GM19372 (cell line): ENCODE measurements at regions not wholly inside any gene's neighbourhood (a gene's known extent, or its start where the extent isn't known, plus 50 kb on each side); places are given as distances from the start of the nearest gene placed in this dataset.
"Not testable (repeated sequence)": the region's sequence is repeated elsewhere in the genome, so short reads cannot be mapped to it uniquely, and the experiment has no call there.

Source experiments
- ATAC-seq: cut with Tn5 transposase; IDR thresholded peaks from one replicate; pipeline ENCODE4 v1.9.1; 2021; ENCODE audit warnings: mild to moderate bottlenecking, low read depth, moderate library complexity; ENCODE audit not compliant: unreplicated experiment

DNA sequence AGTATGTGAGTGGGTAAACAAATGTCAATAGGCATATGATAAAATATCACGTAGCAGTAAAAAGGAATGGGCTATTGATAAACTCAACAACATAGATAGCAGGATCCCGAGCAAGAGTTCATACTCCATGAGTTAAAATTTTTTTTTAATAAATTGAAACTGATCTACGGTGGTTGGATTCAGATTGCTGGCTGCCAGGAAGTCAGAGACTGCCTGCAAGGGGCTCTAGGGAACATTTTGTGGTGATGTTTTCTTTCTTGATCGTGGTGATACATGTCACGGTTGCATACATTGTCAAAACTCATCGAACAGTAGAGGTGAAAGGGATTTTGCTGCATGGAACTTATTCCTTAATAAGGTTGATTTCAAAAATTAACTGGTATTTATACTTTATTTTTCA is 62.6 kb upstream of the WNT7B start:
- no peak for ATAC-seq

DNA sequence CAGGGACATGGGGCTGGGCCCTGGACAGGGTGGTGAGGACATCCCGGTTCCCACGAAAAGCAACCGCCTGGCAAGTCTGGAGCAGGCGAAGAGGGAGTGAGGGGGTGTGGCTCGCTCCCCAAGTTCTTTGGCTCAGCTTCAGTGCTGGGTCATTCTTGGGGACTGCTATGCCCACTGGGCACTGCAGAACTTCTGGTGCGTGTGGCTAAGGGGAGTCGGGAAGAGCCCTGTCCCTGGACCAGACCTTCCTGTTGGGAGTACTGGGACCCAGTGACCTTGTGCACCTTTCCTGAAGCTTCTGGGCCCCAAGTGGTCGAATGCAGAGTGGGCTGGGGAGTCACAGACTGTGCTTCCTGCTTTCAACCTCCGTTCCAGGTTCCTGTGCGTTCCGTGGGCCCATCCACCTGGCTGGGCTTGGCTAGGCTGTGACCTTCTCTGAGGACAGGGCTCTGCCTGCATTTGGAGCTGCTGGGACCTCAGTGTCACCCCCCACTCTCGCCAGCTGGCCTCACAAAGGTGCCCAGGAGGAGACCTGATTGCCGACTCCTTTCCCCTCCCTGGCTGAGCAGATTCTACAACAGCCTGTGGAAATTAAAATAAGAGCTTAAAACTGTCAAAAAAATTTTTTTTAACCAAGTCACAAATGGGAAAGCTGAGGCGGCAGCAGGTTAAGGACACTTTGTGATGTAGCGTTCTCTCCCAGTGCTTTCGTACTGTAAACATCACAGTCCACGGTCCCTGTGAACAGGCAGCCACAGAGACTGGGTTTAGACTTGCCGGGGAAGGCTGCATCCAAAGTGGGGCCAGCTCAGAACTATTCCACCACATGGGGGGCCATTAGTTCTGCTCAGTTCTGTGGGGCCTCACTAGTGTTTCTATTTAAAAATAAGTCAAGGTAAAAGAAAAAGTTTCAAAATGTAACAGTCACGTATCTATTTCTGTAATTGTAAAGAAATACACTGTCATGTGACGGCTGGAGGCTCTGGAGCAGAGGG is 63.8 kb upstream of the WNT7B start:
- ATAC-seq: no peak

DNA sequence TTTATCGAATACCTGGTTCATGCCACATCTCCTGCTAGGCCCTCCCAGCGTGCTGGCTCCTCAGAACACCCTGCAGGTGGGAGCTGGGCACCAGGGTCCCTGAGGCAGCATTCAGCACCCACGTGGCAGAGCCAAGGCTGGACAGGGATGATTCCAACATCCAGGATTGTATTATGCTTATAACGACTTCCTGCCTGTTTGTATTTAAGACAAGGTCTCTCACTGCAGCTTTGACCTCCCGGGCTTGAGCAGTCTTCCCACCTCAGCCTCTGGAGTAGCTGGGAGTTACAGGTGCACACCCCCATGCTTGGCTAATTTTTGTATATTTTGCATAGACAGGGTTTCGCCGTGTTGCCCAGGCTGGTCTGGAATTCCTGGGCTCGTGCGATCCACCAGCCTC is 64.7 kb upstream of the WNT7B start:
- ATAC-seq: no peak

DNA sequence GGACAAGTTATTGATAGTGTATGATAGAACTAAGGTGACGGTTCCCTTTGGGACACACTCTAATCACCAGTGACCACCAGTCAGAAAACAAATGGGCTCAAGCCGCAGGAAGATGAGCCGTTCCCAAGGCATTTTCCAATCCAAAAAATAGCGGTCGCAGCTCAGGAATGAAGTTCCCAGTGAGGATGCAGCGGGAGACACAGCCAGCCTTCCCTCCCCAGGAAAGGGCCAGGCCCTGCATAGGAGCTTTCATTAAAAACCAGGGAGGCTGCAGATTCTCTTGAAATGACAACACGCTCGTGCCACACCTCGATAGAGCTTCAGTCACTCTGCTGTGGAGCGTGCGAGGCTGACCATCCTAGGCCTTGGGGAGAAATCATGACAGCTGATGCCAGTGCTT is 65.8 kb upstream of the WNT7B start:
- no peak for ATAC-seq

GRCh38 chr22:46043339-46043738 is 66.4 kb upstream of the WNT7B start:
- no peak for ATAC-seq

- ATAC-seq: no peak
Observed at GRCh38 chr22:46043816-46044620, 67.1 kb upstream of the WNT7B start.

GRCh38 chr22:46044621-46045458 is 67.9 kb upstream of the WNT7B start:
- ATAC-seq: no peak

DNA sequence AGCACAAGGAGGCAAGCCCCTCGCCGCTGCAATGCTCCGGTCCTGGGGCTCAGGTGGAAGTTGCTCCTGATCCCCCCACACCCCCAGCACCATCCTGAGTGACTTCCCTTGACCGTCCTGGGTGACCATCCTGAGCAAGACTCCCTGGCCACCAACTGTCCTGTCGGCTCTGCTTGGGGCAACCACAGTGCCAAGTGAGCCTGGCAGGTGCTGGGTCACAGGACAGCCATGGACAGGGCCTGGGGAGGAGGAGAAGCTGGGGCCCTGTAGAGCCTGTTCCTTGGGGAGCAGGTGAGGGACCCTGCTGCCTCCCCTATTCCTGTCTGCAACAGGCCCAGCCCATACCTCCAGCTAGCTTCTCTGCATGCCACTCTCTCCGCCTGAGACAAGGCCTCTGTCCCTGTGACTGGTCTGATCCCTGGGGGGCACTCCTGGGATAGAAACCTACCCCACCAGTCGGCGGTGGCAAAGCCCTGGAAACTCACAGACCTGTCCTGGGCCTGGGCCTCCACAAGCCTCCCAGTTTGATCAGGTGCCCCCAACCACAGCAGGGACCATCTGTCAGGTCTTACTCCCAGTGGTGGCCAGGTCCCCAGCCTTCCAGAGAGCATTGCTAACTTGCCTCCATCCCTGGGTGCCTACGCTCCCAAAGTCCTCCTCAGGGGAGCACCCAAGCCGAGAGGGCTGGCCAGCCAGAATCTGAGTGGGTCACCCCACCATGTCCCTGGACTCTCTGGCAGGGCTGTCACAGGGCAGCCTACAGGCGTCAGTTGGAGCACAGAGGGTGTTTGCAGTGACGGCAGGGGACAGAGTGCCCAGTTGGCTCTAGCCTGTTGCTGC is 68.7 kb upstream of the WNT7B start:
- ATAC-seq: no peak

- ATAC-seq: no peak
Observed at GRCh38 chr22:46046299-46046685, 69.3 kb upstream of the WNT7B start.

DNA sequence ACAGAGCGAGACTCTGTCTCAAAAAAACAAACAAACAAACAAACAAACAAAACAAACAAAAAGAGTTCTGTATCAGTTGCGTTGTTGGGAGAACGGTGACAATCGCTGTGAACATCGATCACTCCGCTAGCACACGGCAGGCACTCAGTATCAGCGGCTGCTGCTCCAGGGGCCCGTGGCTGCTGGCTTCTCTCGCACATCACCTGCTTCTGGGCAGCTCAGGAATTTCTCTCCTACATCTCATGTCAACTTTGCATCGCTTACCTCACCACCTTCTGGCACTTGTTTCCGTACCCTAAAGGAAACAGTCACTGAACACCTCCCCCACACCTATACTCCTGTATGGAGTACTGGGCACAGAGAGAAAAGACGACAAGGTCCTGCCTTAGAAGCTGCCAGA is 70.3 kb upstream of the WNT7B start:
- ATAC-seq: no peak

DNA sequence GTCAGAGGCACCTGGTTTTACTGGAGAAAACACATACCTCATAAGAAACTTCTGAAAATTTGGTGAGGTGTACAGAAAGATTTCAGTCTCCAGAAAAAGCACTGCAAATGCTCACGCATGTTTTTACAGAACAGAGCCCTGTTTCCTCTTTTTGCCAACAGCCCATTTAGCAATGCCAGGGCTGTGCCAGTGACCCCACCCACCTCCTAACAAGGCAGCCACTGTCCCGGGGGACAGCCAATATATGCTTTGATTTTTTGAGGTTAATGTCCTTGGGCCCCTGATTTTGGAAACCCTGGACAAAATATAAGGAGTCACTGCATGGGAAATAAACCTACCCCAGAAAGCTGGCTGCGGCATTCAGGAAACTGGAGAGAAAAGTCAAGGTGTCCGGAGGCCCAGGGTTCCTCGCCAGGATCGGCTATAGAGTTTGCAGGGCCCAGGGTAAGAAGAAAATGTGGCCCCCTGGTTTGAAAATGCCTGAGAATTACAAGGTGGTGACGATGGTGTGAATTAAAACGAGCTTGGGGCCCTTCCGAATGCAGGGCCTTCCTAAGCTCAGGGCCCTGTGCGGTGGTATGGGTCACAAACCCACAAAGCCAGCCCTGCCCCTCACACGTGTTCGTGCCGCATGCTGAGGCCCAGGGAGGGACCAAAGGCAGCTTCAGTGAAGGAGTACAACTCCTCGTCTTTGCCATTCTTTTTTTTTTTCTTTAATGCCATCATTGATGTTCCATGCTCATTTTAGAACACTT is 71.1 kb upstream of the WNT7B start:
- no peak for ATAC-seq

DNA sequence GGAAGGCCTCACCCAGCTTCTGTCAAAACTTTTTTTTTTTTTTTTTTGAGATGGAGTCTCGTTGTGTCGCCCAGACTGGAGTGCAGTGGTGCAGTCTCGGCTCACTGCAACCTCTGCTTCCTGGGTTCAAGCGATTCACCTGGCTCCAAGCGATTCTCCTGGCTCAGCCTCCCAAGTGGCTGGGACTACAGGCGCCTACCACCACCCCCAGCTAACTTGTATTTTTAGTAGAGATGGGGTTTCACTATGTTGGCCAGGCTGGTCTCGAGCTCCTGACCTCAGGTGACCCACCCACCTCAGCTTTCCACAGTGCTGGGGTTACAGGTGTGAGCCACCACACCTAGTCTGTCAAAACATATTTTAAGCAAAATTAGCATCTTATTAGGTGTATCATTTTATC is 71.7 kb upstream of the WNT7B start:
- ATAC-seq: not testable (repeated sequence)

DNA sequence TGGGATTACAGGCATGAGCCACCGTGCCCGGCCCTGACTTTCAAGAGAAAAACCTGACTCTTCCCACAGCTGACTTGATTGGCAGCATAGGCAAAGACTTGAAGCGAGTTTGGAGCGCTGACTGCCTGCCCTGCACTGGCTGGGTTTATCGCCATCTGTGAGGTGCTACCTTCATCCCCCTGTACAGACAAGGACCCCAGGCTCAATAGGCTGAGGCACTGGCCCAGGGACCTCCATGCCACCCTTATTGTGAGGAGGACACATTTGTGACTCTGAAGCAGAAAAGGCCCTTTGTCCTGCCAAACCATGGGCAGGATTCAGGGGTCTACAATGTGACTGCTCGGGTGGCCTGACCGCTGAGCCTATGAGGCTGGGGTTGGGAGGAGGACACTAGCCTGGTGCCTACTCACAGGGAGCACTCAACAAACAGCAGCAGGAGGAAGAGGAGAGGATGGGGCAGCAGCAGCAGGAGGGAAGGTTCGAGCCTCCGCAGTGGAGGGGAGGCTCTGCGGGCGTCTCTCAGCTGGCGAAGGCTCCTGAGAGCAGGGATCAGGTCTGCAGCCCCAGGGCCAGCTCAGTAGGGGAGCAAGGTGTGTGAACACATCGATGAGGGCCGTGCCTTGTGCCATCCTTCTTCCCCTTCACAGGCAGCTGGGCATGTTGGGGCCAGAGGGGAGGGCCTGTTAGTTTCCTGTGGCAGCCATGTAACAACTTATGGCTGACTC is 72.9 kb upstream of the WNT7B start:
- ATAC-seq: no peak

DNA sequence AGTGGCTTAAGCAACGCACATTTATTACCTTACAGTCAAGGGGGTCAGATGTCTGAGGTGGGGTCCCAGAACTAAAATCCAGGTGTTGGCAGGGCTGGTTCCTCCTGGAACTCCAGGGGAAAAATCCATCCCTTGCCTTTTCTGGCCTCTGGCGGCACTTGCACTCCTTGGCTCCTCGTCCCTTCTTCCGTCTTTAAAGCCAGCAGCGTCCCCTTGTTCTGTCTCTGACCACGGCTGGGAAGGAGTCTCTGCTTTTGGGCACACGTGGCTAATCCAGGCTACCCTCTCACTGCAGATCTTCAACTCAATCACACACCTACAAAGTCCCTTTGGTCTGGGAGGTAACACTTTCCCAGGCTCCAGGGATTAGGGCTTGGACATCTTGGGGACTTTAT is 73.5 kb upstream of the WNT7B start:
- ATAC-seq: no peak

DNA sequence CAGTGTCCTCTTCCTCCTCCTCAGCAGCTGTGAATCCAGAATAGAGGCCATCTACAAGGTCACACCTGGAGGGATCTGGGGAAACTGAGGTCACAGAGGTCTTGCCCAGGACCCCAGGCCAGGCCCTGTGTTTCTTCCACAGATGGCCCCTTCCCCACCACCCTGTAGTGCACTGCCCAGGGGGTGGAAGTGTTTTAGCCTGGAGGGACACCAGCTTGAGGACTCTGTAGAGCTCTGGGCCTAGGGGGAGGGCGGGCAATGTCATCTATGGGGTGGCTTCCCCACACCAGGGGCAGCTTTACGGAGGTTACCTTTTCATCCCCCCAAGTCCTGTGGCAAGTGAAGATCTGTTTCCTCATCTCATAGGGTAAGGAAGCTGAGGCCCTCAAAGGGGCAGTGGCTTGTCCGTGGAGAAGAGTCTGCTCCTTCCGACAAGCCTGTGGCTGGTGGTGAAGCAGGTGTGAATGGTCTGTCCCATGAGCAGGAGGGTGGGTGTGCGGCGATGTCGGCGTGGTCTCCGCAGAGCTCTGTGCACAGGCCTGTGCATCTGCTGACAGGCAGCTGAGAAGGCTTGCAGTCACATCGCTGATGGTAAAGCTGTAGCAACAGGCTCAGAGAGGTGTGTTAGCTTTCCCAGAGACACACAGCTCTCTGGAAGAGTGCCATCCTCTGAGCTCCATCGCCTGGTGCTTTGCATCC is 74.1 kb upstream of the WNT7B start:
- ATAC-seq: no peak

DNA sequence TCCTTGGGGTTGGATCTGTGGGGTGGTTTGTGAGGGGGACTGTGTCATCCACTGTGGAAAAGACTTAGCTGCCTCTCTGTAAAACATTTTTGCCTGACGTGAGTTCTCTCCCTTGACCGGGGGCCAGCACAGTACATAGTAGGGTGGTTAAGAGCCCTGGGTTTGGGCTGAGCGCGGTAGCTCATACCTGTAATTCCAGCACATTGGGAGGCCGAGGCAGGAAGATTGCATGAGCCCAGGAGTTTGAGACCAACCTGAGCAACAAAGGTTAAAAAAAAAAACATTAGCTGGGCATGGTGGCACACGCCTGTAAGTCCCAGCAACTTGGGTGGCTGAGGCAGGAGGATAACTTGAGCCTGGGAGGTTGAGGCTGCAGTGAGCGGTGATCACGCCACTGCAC is 74.7 kb upstream of the WNT7B start:
- ATAC-seq: no peak

DNA sequence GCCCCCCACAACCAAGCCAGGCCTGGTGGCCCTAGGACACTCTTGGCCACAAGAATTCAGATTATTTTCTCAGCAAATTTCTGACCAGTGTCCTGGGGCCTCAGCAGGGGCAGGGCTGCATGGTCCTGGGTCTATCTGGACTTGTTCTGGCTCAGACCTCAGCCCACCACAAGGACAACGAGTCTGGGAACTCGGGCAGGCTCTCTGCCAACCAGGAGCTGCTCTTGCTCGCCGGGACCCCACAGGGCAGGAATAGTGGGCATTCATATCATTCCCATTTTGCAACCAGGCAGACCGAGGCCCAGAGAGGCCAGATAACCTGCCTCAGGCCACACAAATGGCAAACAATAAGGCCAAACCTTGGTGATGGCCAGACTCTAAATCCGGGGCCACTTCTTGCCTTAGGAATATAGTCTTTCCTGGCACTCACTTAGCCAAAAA is 75.4 kb upstream of the WNT7B start:
- no peak for ATAC-seq
